Thoracic aorta (tissue), 2 donors: ENCODE measurements at regions not wholly inside any gene's neighbourhood (a gene's known extent, or its start where the extent isn't known, plus 50 kb on each side); places are given as distances from the start of the nearest gene placed in this dataset.

Source experiments
- ATAC-seq: fragments of 150-250 bp; one replicate; pipeline ENCODE4 v1.8.0; 2017; ENCODE audit warnings: low read depth; ENCODE audit not compliant: insufficient number of reproducible peaks, low FRiP score
- DNase-seq: peaks from one replicate; pipeline ENCODE4 v3.0.0-alpha.2; 2020; ENCODE audit warnings: low spot score
- H3K27ac ChIP-seq, 2 donors: fragments of 200-600 bp; sonication (generic); 1 replicate in 1 of 2; 2 replicates in 1 of 2; pipeline ENCODE4 v1.5.1; 2016; ENCODE audit warnings: mild to moderate bottlenecking in 2 of 2, moderate library complexity in 2 of 2
- H3K27me3 ChIP-seq: fragments of 200-600 bp; sonication (generic); replicated peaks from 2 replicates; pipeline ENCODE4 v1.6.0; 2016; ENCODE audit warnings: mild to moderate bottlenecking; ENCODE audit not compliant: insufficient read depth
- H3K36me3 ChIP-seq: fragments of 200-600 bp; sonication (generic); one replicate; pipeline ENCODE4 v1.5.1; 2016
- H3K4me1 ChIP-seq, 2 donors: fragments of 200-600 bp; sonication (generic); 1 replicate in 1 of 2; 2 replicates in 1 of 2; pipeline versions ENCODE4 v1.5.1 to v1.6.0; 2016; ENCODE audit warnings: low read depth in 2 of 2, mild to moderate bottlenecking in 1 of 2; ENCODE audit not compliant: control insufficient read depth in 1 of 2
- H3K4me3 ChIP-seq: fragments of 200-600 bp; sonication (generic); 2 replicates; pipeline ENCODE4 v1.5.1; 2016; ENCODE audit warnings: mild to moderate bottlenecking
- H3K9me3 ChIP-seq: fragments of 200-600 bp; sonication (generic); 2 replicates; pipeline ENCODE4 v1.5.1; 2016
- TF ChIP-seq, protein P1 (sequence below): fragments of 200-600 bp; sonication (generic); IDR thresholded peaks from one replicate; pipeline ENCODE4 v1.5.1; 2019; ENCODE audit warnings: antibody characterized with exemption

DNA sequence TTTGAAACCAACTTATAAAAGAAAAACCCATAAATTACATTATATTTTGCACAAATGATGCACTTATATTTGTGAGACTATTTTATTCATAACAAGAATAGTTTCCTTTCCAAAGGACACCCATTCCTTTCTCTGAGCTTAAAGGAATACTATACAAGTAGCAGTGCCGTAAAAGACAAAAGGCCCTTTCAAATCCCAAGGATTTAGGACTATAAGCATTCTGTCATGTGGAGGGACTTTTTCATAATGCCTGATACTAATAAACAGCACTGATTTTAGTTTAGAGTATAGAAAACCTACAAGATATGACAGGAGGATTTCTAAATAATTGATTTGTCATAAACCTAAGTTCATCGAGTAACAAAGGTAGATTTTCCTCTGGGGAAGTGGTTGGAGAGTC lies 1134.2 kb upstream of the ZEB2 start:
- ATAC-seq = no peak
- TF ChIP-seq, protein P1, sequence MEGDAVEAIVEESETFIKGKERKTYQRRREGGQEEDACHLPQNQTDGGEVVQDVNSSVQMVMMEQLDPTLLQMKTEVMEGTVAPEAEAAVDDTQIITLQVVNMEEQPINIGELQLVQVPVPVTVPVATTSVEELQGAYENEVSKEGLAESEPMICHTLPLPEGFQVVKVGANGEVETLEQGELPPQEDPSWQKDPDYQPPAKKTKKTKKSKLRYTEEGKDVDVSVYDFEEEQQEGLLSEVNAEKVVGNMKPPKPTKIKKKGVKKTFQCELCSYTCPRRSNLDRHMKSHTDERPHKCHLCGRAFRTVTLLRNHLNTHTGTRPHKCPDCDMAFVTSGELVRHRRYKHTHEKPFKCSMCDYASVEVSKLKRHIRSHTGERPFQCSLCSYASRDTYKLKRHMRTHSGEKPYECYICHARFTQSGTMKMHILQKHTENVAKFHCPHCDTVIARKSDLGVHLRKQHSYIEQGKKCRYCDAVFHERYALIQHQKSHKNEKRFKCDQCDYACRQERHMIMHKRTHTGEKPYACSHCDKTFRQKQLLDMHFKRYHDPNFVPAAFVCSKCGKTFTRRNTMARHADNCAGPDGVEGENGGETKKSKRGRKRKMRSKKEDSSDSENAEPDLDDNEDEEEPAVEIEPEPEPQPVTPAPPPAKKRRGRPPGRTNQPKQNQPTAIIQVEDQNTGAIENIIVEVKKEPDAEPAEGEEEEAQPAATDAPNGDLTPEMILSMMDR = no peak
- H3K4me1 ChIP-seq = peaks cover 0 to 5% of the 10 kb centered on the region in 2 donors
- H3K9me3 ChIP-seq = no peaks in the 10 kb centered on the region
- no peak overlapping the region for H3K4me3 ChIP-seq
- no peak overlapping the region for H3K27ac ChIP-seq
- DNase-seq = no peak
- H3K36me3 ChIP-seq = no peaks in the 10 kb centered on the region
- no peaks in the 10 kb centered on the region for H3K27me3 ChIP-seq

DNA sequence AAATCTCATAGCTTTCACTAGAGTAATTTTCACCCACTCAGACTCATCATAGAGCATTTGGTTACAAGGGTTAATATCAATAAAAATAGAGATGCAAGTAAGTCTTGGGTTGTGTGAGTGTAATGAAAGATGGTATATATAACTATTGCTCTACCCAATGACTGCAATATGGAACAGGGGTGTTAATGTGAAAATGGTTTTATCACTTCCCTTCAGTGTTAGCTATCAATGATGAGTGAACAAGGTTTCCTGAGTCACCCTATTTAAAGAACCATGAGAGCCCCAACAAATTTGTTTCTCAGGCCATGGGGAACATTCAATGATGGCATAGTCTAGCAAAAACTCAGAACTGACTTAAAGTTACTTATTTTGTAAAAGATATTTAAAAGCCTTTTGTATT lies 1133.6 kb upstream of the ZEB2 start:
- DNase-seq (no peak), ATAC-seq (no peak)
- Histone ChIP-seq H3K9me3 (no peaks in the 10 kb centered on the region), H3K27ac (no peak overlapping the region), H3K4me1 (peaks cover 0 to 5% of the 10 kb centered on the region in 2 donors), H3K36me3 (no peaks in the 10 kb centered on the region), H3K27me3 (no peaks in the 10 kb centered on the region), H3K4me3 (no peak overlapping the region)
- TF ChIP-seq, protein P1 = no peak

DNA sequence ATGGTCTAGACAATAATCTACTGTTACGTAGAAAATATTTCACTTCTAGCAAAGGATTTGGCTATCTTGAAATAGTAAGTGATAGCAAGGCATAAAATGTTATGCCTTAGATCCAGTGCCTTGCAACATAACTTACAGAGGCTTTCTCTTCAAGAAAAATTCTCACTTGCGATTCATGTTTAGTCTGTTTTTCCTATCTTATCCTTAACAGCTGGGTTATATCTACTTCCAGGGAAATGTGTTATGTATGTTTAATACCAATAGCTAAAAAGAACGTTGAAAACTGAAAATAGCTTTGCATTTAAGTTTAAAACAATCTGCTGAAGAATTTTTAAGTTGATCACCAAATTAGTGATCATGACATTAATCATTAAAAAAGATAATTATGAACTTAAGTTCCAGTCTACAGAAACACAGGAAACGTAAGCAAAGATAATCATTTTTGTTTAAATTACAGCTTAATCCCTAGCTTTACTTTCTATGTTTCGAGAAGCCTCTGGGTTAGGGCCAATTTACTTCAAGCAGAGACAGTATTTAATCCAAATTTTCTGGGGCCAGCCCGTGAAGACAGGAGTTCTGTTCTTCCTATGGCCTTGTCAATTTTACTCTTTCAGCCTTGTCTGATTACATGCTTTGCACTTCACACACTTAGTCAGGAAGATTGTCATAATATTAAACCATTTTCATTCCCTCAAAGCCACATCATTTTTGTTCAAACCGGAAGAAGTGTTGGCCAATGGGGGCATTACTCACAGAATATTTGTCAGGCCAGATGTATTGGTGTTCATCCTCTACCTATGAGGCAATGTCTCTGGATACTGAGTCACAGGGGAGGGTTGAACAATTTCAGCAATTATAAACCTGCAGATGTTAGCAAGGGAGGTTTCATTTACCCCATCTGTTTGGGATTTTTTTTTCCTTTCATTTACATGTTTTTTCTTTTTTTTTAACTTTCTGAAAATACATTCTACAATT lies 1132.9 kb upstream of the ZEB2 start:
- Histone ChIP-seq H3K27ac (no peak overlapping the region), H3K27me3 (no peaks in the 10 kb centered on the region), H3K9me3 (no peaks in the 10 kb centered on the region), H3K36me3 (no peaks in the 10 kb centered on the region), H3K4me3 (no peak overlapping the region), H3K4me1 (peaks cover 0 to 5% of the 10 kb centered on the region in 2 donors)
- TF ChIP-seq, protein P1 = no peak
- no peak for ATAC-seq
- peak; percentile 2 for DNase-seq

DNA sequence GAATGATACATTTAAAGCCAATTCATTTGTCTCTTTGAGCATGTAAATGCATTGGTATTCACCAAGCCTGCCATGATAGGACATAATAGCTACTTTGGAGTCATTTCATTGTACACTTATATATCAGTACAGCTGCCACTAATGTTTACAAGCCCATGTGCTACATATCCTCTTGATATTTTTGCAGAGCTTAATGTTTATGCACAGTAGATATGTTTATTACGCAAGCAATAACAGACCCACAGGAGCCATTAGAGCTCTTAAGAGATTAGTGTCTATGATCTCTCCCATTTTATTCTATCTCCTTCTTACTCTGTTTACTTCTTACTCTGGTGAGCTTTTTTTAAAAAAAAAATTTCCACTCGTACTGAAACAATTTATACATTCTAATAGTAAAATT lies 1132.1 kb upstream of the ZEB2 start:
- Histone ChIP-seq H3K27ac (no peak overlapping the region), H3K36me3 (no peaks in the 10 kb centered on the region), H3K27me3 (no peaks in the 10 kb centered on the region), H3K4me1 (peaks cover 0 to 5% of the 10 kb centered on the region in 2 donors), H3K4me3 (no peak overlapping the region), H3K9me3 (no peaks in the 10 kb centered on the region)
- TF ChIP-seq, protein P1 = no peak
- DNase-seq = no peak
- no peak for ATAC-seq

DNA sequence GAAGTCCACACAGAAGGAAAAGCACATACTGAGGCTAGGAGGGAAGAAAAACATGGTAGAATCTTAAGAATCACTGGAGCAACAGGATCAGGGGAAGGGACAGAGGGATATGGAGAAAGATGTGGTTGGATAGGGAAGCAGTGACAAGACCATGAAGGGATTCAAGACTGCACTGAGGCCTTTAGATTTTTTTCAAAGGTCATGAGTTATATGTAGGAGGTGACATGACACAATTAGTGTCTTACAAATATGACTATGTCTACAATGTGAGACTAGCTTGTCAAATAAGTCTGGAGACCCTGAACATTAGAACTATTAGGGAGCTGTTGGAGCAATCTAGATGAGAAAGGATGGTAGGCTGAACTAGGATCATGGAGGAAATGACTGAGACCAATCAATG lies 1130.3 kb upstream of the ZEB2 start:
- TF ChIP-seq, protein P1 = no peak
- Histone ChIP-seq H3K4me1 (peaks cover 0 to 5% of the 10 kb centered on the region in 2 donors), H3K4me3 (no peak overlapping the region), H3K36me3 (no peaks in the 10 kb centered on the region), H3K27ac (no peak overlapping the region), H3K9me3 (no peaks in the 10 kb centered on the region), H3K27me3 (no peaks in the 10 kb centered on the region)
- DNase-seq = no peak
- ATAC-seq = no peak
